ENCODE measurements at regions not wholly inside any gene's neighbourhood (a gene's known extent, or its start where the extent isn't known, plus 50 kb on each side); places are given as distances from the start of the nearest gene placed in this dataset.

- no peak overlapping the region for H3K4me3 Mint-ChIP-seq
- WGBS (ENCODE audit: insufficient coverage): 60% methylated on average over 1 of the region's 4 CpGs
- H3K4me1 Mint-ChIP-seq: no peaks in the 10 kb centered on the region
These were observed 1992.1 kb upstream of the NUDT12 start for GRCh38 chr5:105554568-105555169.

DNA sequence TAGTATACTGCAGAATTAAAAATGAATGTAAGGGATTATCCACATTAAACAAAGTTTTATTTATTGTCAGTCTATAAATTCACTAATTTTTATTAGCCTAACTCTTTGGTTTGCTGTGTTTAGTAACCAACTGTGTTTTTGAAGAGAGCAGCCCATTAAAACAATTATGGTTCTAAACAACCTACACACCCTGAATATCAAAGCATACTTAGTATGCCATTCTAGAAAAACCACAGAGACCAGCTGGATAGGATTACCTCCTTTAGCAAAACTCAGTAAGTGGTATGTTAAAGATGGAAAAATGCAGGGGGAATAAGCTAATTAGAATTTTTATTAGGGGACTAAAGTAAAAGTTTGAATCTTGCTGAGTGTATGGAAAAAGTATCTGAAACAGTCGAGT is 1981.7 kb upstream of the NUDT12 start:
- no peak for DNase-seq
- Histone ChIP-seq H3K27ac (ENCODE audit: low read length) (no peak overlapping the region), H3K36me3 (ENCODE audit: control insufficient read depth in 2 of 2, extremely low read depth in 1 of 2, insufficient read depth in 1 of 2, low read length in 1 of 2) (no peaks in the 10 kb centered on the region), H3K27me3 (replicated peaks in 1 of 2; ENCODE audit: control insufficient read depth in 2 of 2, extremely low read depth in 1 of 2, insufficient read depth in 2 of 2, low read length in 1 of 2) (no peaks in the 10 kb centered on the region), H3K9me3 (no peaks in the 10 kb centered on the region), H3K4me1 (ENCODE audit: control insufficient read depth in 1 of 2, extremely low read depth in 1 of 2, insufficient read depth in 2 of 2, low read length in 2 of 2) (no peaks in the 10 kb centered on the region), H3K4me3 (ENCODE audit: control insufficient read depth in 1 of 2, extremely low read depth in 1 of 2, low read length in 1 of 2) (no peak overlapping the region)
- no peaks in the 10 kb centered on the region for H3K36me3 Mint-ChIP-seq
- ChIA-PET CTCF (no interaction called here), POLR2A (no interaction called here)
- H3K4me1 Mint-ChIP-seq: no peaks in the 10 kb centered on the region
- no peak for ATAC-seq (replicated peaks in 1 of 4)
- H3K9me3 Mint-ChIP-seq: peaks cover 5 to 14% (median 12%) of the 10 kb centered on the region in 3 donors
- H3K4me3 Mint-ChIP-seq: no peak overlapping the region
- WGBS (ENCODE audit: insufficient coverage): no CpG with 5 or more reads among the region's 1 CpG
- no peaks in the 10 kb centered on the region for H3K27me3 Mint-ChIP-seq
- no peak overlapping the region for H3K27ac Mint-ChIP-seq

More at GRCh38 chr5:105554568-105555169, 1992.1 kb upstream of the NUDT12 start:
- H3K36me3 Mint-ChIP-seq: no peaks in the 10 kb centered on the region
- no peaks in the 10 kb centered on the region for H3K27me3 Mint-ChIP-seq
- Histone ChIP-seq H3K27me3 (replicated peaks in 1 of 2; ENCODE audit: control insufficient read depth in 2 of 2, extremely low read depth in 1 of 2, insufficient read depth in 2 of 2, low read length in 1 of 2) (no peaks in the 10 kb centered on the region), H3K36me3 (ENCODE audit: control insufficient read depth in 2 of 2, extremely low read depth in 1 of 2, insufficient read depth in 1 of 2, low read length in 1 of 2) (no peaks in the 10 kb centered on the region), H3K9me3 (peaks cover 3% of the 10 kb centered on the region), H3K27ac (ENCODE audit: low read length) (no peak overlapping the region), H3K4me1 (ENCODE audit: control insufficient read depth in 1 of 2, extremely low read depth in 1 of 2, insufficient read depth in 2 of 2, low read length in 2 of 2) (no peaks in the 10 kb centered on the region), H3K4me3 (ENCODE audit: control insufficient read depth in 1 of 2, extremely low read depth in 1 of 2, low read length in 1 of 2) (no peak overlapping the region)
- no peak for DNase-seq
- H3K27ac Mint-ChIP-seq: no peak overlapping the region
- no peak for ATAC-seq (replicated peaks in 1 of 4)
- ChIA-PET CTCF (no interaction called here), POLR2A (no interaction called here)
- peaks cover 9 to 14% (median 10%) of the 10 kb centered on the region in 3 donors for H3K9me3 Mint-ChIP-seq

- H3K4me3 Mint-ChIP-seq: no peak overlapping the region
- H3K4me1 Mint-ChIP-seq: no peaks in the 10 kb centered on the region
- H3K36me3 ChIP-seq (ENCODE audit: control insufficient read depth in 2 of 2, extremely low read depth in 1 of 2, insufficient read depth in 1 of 2, low read length in 1 of 2): no peaks in the 10 kb centered on the region
- H3K27me3 ChIP-seq (replicated peaks in 1 of 2; ENCODE audit: control insufficient read depth in 2 of 2, extremely low read depth in 1 of 2, insufficient read depth in 2 of 2, low read length in 1 of 2): no peaks in the 10 kb centered on the region
- ChIA-PET CTCF (no interaction called here), POLR2A (no interaction called here)
- H3K27ac ChIP-seq (ENCODE audit: low read length): no peak overlapping the region
- no peaks in the 10 kb centered on the region for H3K36me3 Mint-ChIP-seq
- H3K9me3 ChIP-seq: no peaks in the 10 kb centered on the region
- DNase-seq: no peak
- H3K4me1 ChIP-seq (ENCODE audit: control insufficient read depth in 1 of 2, extremely low read depth in 1 of 2, insufficient read depth in 2 of 2, low read length in 2 of 2): no peaks in the 10 kb centered on the region
- H3K27me3 Mint-ChIP-seq: no peaks in the 10 kb centered on the region
- H3K4me3 ChIP-seq (ENCODE audit: control insufficient read depth in 1 of 2, extremely low read depth in 1 of 2, low read length in 1 of 2): no peak overlapping the region
- H3K27ac Mint-ChIP-seq: no peak overlapping the region
- ATAC-seq (replicated peaks in 1 of 4): no peak
- peaks cover 4 to 11% (median 10%) of the 10 kb centered on the region in 3 donors for H3K9me3 Mint-ChIP-seq
These were observed 1974.1 kb upstream of the NUDT12 start for GRCh38 chr5:105536675-105537074.

- ATAC-seq (replicated peaks in 1 of 4) (no peak), DNase-seq (no peak)
- Histone ChIP-seq H3K27me3 (replicated peaks in 1 of 2; ENCODE audit: control insufficient read depth in 2 of 2, extremely low read depth in 1 of 2, insufficient read depth in 2 of 2, low read length in 1 of 2) (no peaks in the 10 kb centered on the region), H3K27ac (ENCODE audit: low read length) (no peak overlapping the region), H3K4me3 (ENCODE audit: control insufficient read depth in 1 of 2, extremely low read depth in 1 of 2, low read length in 1 of 2) (no peak overlapping the region), H3K4me1 (ENCODE audit: control insufficient read depth in 1 of 2, extremely low read depth in 1 of 2, insufficient read depth in 2 of 2, low read length in 2 of 2) (no peaks in the 10 kb centered on the region), H3K36me3 (ENCODE audit: control insufficient read depth in 2 of 2, extremely low read depth in 1 of 2, insufficient read depth in 1 of 2, low read length in 1 of 2) (no peaks in the 10 kb centered on the region), H3K9me3 (no peaks in the 10 kb centered on the region)
- no peaks in the 10 kb centered on the region for H3K27me3 Mint-ChIP-seq
- ChIA-PET CTCF (no interaction called here), POLR2A (interaction anchor here in 1 of 2 donors (0.6 kb wide), 1 partner anchor 1510 kb away, joined by 3 read pairs; no protein-coding TSS in a partner anchor)
- no peaks in the 10 kb centered on the region for H3K36me3 Mint-ChIP-seq
- no peaks in the 10 kb centered on the region for H3K4me1 Mint-ChIP-seq
- no peak overlapping the region for H3K4me3 Mint-ChIP-seq
- H3K9me3 Mint-ChIP-seq: peaks cover 15 to 26% (median 24%) of the 10 kb centered on the region in 3 donors
- no peak overlapping the region for H3K27ac Mint-ChIP-seq
- no CpG with 5 or more reads among the region's 3 CpGs for WGBS (ENCODE audit: insufficient coverage)
These were observed 1968.2 kb upstream of the NUDT12 start for GRCh38 chr5:105530716-105531261.

GRCh38 chr5:105529851-105530250 is 1967.3 kb upstream of the NUDT12 start:
- Histone ChIP-seq H3K27me3 (replicated peaks in 1 of 2; ENCODE audit: control insufficient read depth in 2 of 2, extremely low read depth in 1 of 2, insufficient read depth in 2 of 2, low read length in 1 of 2) (no peaks in the 10 kb centered on the region), H3K4me3 (ENCODE audit: control insufficient read depth in 1 of 2, extremely low read depth in 1 of 2, low read length in 1 of 2) (no peak overlapping the region), H3K27ac (ENCODE audit: low read length) (no peak overlapping the region), H3K36me3 (ENCODE audit: control insufficient read depth in 2 of 2, extremely low read depth in 1 of 2, insufficient read depth in 1 of 2, low read length in 1 of 2) (no peaks in the 10 kb centered on the region), H3K4me1 (ENCODE audit: control insufficient read depth in 1 of 2, extremely low read depth in 1 of 2, insufficient read depth in 2 of 2, low read length in 2 of 2) (no peaks in the 10 kb centered on the region), H3K9me3 (no peaks in the 10 kb centered on the region)
- POLR2A ChIA-PET: no interaction called here
- DNase-seq: no peak
- CTCF ChIA-PET: no interaction called here
- H3K27me3 Mint-ChIP-seq: no peaks in the 10 kb centered on the region
- ATAC-seq (replicated peaks in 1 of 4): no peak
- H3K27ac Mint-ChIP-seq: no peak overlapping the region
- peaks cover 15 to 26% (median 24%) of the 10 kb centered on the region in 3 donors for H3K9me3 Mint-ChIP-seq
- WGBS (ENCODE audit: insufficient coverage): 60% methylated on average over 1 of the region's 5 CpGs
- H3K36me3 Mint-ChIP-seq: no peaks in the 10 kb centered on the region
- no peak overlapping the region for H3K4me3 Mint-ChIP-seq
- H3K4me1 Mint-ChIP-seq: no peaks in the 10 kb centered on the region

- Histone ChIP-seq H3K9me3 (no peaks in the 10 kb centered on the region), H3K36me3 (ENCODE audit: control insufficient read depth in 2 of 2, extremely low read depth in 1 of 2, insufficient read depth in 1 of 2, low read length in 1 of 2) (no peaks in the 10 kb centered on the region), H3K27me3 (replicated peaks in 1 of 2; ENCODE audit: control insufficient read depth in 2 of 2, extremely low read depth in 1 of 2, insufficient read depth in 2 of 2, low read length in 1 of 2) (no peaks in the 10 kb centered on the region), H3K4me1 (ENCODE audit: control insufficient read depth in 1 of 2, extremely low read depth in 1 of 2, insufficient read depth in 2 of 2, low read length in 2 of 2) (no peaks in the 10 kb centered on the region), H3K27ac (ENCODE audit: low read length) (no peak overlapping the region), H3K4me3 (ENCODE audit: control insufficient read depth in 1 of 2, extremely low read depth in 1 of 2, low read length in 1 of 2) (no peak overlapping the region)
- ChIA-PET POLR2A (no interaction called here), CTCF (no interaction called here)
- H3K27ac Mint-ChIP-seq: no peak overlapping the region
- no peaks in the 10 kb centered on the region for H3K36me3 Mint-ChIP-seq
- no peaks in the 10 kb centered on the region for H3K4me1 Mint-ChIP-seq
- H3K27me3 Mint-ChIP-seq: no peaks in the 10 kb centered on the region
- ATAC-seq (replicated peaks in 1 of 4) (no peak), DNase-seq (no peak)
- 60% methylated on average over 1 of the region's 2 CpGs for WGBS (ENCODE audit: insufficient coverage)
- H3K9me3 Mint-ChIP-seq: peaks cover 6 to 21% (median 17%) of the 10 kb centered on the region in 3 donors
- no peak overlapping the region for H3K4me3 Mint-ChIP-seq
These were observed 1945.9 kb upstream of the NUDT12 start for GRCh38 chr5:105508519-105508918.

Data from T-cell (primary cell).